ENCODE measurements at regions not wholly inside any gene's neighbourhood (a gene's known extent, or its start where the extent isn't known, plus 50 kb on each side); places are given as distances from the start of the nearest gene placed in this dataset.

- TF ChIP-seq CTCF (conservative IDR thresholded peaks at IDR 0.05), result no peak
- TF ChIP-seq EZH2 (IDR thresholded peaks at IDR 0.05; ENCODE audit: low read depth), result no peak
Observed at GRCh38 chr12:124689631-124690030, 122.2 kb upstream of the NCOR2 start.
